Muscle layer of duodenum (tissue), 2 donors: ENCODE measurements at regions not wholly inside any gene's neighbourhood (a gene's known extent, or its start where the extent isn't known, plus 50 kb on each side); places are given as distances from the start of the nearest gene placed in this dataset.
"Not testable (repeated sequence)": the region's sequence is repeated elsewhere in the genome, so short reads cannot be mapped to it uniquely, and the experiment has no call there.

Source experiments
- H3K27ac ChIP-seq: one replicate; pipeline ENCODE4 v1.7.0; 2013; ENCODE audit warnings: mild to moderate bottlenecking, low read length
- H3K27me3 ChIP-seq: one replicate; pipeline ENCODE4 v1.7.0; 2013; ENCODE audit warnings: low read depth, mild to moderate bottlenecking, control low read depth, low read length
- H3K36me3 ChIP-seq, 2 donors: one replicate each; pipeline ENCODE4 v1.7.0; 2013; ENCODE audit warnings: low read length in 2 of 2, control low read depth in 1 of 2, mild to moderate bottlenecking in 1 of 2; ENCODE audit not compliant: insufficient read depth in 2 of 2, control insufficient read depth in 1 of 2
- H3K4me1 ChIP-seq, 2 donors: one replicate each; pipeline ENCODE4 v1.7.0; 2013; ENCODE audit warnings: low read length in 2 of 2, mild to moderate bottlenecking in 2 of 2, control low read depth in 1 of 2, moderate library complexity in 1 of 2; ENCODE audit not compliant: insufficient read depth in 2 of 2, control insufficient read depth in 1 of 2
- H3K4me3 ChIP-seq, 2 donors: one replicate each; pipeline ENCODE4 v1.7.0; 2013; ENCODE audit warnings: low read length in 2 of 2, low read depth in 1 of 2, mild to moderate bottlenecking in 1 of 2
- H3K9me3 ChIP-seq, 2 donors: one replicate each; pipeline ENCODE4 v1.7.0; 2013; ENCODE audit warnings: low read length in 2 of 2, control low read depth in 1 of 2, mild to moderate bottlenecking in 1 of 2; ENCODE audit not compliant: control insufficient read depth in 1 of 2
- donor health status: healthy.

DNA sequence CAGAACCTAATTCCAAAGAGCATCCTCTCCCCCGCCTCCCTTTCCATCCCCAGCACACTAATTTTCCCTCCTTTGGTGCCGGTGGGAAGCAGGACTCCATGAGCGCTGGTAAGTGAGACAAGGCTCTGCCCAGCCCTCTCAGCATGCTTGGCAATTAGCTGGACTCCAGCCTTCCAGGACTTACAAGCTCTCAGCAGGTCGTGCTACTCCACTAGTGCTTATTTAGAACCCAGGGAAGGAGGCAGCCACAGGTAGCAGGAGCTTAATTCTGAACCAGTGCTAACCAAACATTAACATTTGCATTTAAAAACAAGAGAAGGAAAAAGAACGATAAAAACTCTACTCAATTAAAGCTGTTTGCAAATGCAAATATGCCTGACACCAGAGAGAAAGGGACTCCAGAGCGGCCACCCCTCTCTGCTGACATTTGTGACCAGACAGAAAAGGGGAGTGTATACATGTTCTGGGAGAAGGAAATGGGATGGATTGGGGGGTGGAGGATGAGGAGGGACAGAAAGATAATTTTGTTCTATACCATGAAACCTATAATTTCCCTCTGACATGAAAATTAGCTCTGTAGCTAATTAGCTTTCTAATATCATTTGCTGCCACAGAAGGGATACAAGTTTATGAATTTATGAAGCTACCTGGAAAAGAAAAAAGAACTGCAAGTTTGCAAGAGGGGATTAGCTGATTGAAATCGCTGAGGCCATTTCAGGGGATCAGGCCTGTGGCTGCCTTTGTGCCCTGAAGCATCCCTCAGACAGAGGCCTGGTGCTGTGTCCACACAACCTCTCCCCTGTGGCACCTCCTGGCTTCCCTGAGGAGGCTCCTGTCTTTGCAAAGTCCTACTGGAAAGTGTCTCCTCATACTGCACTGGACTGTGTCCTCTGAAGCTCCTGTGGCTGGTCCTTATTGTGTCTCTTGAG lies 266.3 kb downstream of the SEC61B start:
- Histone ChIP-seq H3K27me3 (no peaks in the 10 kb centered on the region), H3K9me3 (no peaks in the 10 kb centered on the region), H3K4me1 (no peaks in the 10 kb centered on the region), H3K36me3 (no peaks in the 10 kb centered on the region), H3K27ac (no peak overlapping the region), H3K4me3 (no peak overlapping the region)

DNA sequence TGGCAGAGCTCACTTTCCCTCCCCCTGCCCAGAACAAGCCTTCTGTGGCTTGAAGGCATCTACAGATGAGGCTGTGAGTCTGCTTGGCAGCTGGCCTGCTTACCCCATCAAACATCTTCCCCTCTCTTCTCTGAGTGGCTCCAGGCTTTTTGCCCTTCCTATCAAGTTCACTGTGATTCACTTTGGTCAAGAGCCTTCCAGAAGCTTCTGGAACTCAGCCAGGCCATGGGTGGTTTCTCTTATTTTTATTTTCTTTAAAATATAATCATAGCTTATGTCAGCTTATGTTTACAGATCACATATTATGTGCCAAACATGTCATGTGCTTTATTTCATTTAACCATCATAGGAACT lies 267.0 kb downstream of the SEC61B start:
- H3K36me3 ChIP-seq, result no peaks in the 10 kb centered on the region
- H3K27me3 ChIP-seq, result no peaks in the 10 kb centered on the region

DNA sequence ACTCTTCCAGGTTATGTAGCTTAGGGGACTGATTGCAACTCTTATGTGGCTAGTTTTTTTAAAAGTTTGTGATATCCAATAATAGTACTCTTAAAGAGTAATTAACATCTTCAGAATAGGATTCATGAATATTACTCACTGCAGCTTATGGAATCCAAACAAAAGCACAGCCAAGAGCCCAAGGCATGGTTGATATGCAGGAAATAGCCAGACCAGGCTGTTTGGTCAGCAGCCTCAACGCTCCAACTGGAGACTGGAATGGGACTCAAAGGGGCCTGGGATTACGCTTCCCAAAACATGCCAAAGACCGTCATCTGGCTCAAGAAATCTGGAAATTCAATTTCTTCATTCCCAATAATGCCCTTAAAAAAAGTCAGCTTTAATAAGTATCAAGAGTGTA lies 268.6 kb downstream of the SEC61B start:
- Histone ChIP-seq H3K4me3 (no peak overlapping the region), H3K36me3 (no peaks in the 10 kb centered on the region), H3K9me3 (no peaks in the 10 kb centered on the region), H3K27ac (no peak overlapping the region), H3K27me3 (no peaks in the 10 kb centered on the region), H3K4me1 (no peaks in the 10 kb centered on the region)

More for the DNA sequence above, 267.0 kb downstream of the SEC61B start:
- Histone ChIP-seq H3K27ac (no peak overlapping the region), H3K4me1 (no peaks in the 10 kb centered on the region), H3K9me3 (no peaks in the 10 kb centered on the region), H3K4me3 (no peak overlapping the region)

DNA sequence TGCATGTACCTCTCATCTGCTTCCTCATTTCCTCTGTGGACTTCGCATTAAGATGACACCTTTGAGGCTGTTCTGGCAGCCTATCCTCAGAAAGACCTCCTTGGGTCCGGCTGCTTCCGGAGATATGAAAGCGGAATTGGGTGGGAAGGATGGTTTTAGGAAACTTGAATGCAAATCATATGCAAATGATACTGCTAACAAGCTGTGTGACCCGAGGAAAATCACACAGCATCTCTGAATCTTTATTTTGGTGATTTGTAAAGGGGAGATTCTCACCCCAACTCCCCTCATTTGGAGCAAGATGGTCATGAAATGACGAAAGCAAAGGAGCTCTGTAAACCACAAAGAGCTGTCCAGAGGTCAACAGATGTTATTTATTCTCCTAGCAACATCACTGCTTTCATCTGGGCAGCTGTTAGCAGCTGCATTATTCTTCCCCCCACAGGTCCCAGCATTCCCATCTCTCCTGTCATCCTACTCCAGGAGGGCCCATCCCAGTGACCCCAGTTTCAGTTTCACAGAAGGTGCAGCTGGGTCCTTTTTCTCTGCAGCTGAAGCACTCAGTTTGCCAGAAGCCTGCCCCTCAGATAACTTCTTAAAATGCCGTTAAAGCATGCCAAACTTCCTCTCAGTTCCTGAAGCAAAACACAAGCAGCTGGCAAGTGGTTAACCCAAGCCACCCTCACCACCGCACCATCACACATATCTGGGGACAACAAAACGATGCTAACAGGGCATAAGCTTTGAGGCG lies 269.5 kb downstream of the SEC61B start:
- Histone ChIP-seq H3K9me3 (no peaks in the 10 kb centered on the region), H3K27ac (no peak overlapping the region), H3K36me3 (no peaks in the 10 kb centered on the region), H3K27me3 (no peaks in the 10 kb centered on the region), H3K4me1 (no peaks in the 10 kb centered on the region), H3K4me3 (no peak overlapping the region)

DNA sequence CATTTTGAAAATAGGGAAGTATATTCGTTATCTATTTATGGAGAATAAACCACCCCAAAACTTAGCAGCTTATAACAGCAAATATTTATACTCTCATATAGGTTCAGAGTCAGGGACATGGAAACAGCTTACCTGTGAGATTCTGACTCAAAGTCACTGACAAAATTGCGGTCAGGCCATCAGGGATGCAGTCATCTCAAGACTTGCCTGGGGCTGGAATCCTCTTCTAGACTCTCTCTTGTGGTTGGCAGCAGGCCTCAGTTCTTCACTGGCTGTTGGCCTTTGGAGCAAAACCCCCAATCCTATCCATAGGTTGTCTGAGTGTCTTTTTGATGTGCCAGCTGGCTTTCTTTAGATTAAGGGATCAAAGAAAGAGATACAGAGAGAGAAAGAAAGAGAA lies 275.6 kb downstream of the SEC61B start:
- Histone ChIP-seq H3K4me1 (no peaks in the 10 kb centered on the region), H3K4me3 (no peak overlapping the region), H3K27ac (no peak overlapping the region), H3K9me3 (no peaks in the 10 kb centered on the region), H3K36me3 (no peaks in the 10 kb centered on the region), H3K27me3 (no peaks in the 10 kb centered on the region)

DNA sequence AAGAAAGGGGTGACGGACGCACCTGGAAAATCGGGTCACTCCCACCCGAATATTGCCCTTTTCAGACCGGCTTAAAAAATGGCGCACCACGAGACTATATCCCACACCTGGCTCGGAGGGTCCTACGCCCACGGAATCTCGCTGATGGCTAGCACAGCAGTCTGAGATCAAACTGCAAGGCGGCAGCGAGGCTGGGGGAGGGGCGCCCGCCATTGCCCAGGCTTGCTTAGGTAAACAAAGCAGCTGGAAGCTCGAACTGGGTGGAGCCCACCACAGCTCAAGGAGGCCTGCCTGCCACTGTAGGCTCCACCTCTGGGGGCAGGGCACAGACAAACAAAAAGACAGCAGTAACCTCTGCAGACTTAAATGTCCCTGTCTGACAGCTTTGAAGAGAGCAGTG lies 276.9 kb downstream of the SEC61B start:
- H3K27ac ChIP-seq, H3K4me1 ChIP-seq, H3K36me3 ChIP-seq, H3K9me3 ChIP-seq, H3K27me3 ChIP-seq, H3K4me3 ChIP-seq: not testable (repeated sequence)

DNA sequence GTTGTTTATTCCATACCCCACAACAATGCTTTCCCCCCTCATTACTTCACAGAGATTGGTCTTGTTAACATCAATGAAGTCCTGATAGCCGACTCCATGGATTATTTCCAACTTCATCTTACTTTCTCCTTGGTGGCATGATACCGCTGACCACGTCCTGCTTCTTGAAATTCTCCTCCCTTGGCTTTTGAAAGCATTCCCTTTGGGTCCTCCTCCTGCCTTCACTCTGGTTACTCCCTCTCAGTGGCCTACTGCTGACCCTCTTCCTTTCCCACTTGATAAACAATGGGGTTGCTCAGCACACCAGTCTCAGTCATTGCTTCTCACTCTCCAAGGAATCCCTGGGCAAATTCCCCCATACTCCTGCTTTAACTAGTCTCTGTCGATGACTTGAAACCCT lies 283.9 kb downstream of the SEC61B start:
- Histone ChIP-seq H3K27me3 (no peaks in the 10 kb centered on the region), H3K36me3 (no peaks in the 10 kb centered on the region), H3K4me3 (no peak overlapping the region), H3K4me1 (no peaks in the 10 kb centered on the region), H3K27ac (no peak overlapping the region), H3K9me3 (no peaks in the 10 kb centered on the region)

DNA sequence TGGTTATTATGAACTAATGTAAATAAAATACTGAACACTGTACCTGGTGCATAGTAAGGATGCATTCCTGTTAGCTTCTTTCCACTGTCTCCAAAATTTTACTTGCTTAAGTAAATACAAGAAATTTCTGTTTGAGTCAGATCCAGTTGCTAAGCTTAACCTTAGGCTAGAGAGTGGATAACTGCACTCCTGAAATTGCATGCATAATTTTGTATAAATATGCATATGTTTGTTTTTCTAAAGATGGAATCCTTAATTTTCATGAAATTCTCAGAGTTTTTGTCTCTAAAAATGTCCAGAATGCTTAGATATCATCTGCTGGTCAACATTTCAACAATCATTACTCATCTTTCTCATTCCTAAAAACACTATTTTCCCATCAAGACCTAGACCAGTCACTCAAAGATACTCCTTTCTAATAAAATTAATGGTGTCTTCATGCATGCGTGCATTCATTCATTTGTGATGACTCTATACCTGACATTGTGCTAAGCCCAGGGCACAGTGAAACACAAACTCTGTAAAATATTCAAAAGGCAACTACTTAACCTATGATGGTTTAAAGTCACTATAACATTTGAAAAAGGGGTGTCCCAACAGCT lies 284.8 kb downstream of the SEC61B start:
- H3K27ac ChIP-seq, result no peak overlapping the region
- H3K27me3 ChIP-seq, result no peaks in the 10 kb centered on the region
- H3K4me3 ChIP-seq, result no peak overlapping the region
- no peaks in the 10 kb centered on the region for H3K4me1 ChIP-seq
- H3K9me3 ChIP-seq, result no peaks in the 10 kb centered on the region
- no peaks in the 10 kb centered on the region for H3K36me3 ChIP-seq

DNA sequence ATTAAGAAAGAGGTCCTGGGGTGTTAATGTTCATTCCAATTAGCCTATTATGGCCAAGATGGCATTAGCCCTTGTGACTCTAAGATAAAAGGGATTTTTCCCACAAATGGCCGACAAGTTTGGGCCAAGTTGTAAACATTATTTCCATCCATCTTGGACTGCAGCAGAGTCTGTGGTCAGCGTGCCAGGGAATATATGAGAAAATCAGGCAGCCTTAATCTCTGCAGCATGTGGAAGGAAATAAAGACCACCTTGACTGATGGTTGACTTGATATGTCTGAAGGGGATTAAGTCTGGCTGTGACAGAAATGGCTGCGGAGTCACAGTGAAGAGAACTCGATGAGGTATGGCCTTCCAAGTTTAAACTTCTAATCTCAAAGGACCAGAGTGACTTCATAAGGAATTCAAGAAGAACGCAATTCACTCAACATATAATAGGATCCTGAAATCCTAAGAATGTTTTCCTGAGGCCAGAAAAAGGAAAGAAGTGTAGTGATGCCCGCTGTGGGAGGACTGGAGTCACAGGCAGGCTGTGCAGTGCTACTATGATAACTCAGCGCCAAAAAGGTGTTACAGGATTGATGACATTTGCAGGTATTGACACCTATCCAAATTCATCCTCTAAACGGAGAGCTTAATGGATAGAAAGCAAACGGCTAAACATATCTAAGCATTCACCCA lies 287.1 kb downstream of the SEC61B start:
- Histone ChIP-seq H3K36me3 (no peaks in the 10 kb centered on the region), H3K27me3 (no peaks in the 10 kb centered on the region), H3K9me3 (no peaks in the 10 kb centered on the region), H3K27ac (no peak overlapping the region), H3K4me3 (no peak overlapping the region), H3K4me1 (no peaks in the 10 kb centered on the region)

DNA sequence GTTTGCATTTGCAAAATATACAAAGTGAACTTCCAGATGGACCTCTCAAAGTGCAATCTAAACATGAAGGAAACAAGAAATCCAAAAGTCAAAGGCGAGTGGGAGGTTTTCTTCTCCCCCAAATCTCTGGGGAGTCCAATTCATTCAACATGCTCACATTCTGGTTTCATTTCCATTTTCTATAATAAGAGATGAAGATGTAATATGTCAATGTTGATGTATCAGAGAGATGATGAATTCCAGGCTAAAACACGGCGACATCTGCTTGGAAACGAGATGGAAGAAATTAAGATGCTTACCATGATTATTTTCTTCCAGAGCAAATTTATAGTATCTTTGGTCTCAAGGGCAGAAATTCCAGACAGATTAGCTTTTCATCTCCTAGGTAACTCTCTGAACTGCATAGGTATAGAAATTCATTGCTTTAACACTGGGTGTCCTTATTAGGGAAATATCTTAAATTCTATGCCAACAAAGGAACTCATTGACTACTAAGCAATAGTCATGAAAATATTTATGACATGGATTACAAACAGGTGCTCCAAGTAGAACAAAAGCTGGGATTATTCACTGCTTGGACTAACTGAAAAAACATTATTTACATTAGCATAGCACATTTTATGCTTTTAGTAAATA lies 287.9 kb downstream of the SEC61B start:
- no peak overlapping the region for H3K4me3 ChIP-seq
- H3K27me3 ChIP-seq, result no peaks in the 10 kb centered on the region
- no peaks in the 10 kb centered on the region for H3K36me3 ChIP-seq
- H3K27ac ChIP-seq, result no peak overlapping the region
- no peaks in the 10 kb centered on the region for H3K9me3 ChIP-seq
- no peaks in the 10 kb centered on the region for H3K4me1 ChIP-seq

DNA sequence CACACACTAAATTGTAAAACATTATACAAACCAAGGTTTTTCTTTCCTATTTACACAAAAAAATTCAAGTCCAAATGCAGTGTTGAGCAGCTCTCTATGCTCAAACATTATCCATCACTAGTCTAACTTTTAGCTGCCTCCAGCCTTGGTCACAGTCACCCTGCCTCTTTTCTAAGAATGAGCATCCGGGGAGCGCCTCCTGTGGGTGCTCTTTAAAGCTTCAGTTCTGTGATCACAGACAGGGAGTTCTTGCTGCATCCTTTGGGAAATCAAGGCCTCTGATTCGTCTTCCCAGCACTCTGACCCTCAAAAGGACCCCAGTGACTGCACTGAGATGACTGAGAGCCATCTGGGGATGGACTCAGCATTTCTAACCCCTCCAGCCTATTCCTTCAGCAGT lies 289.6 kb downstream of the SEC61B start:
- Histone ChIP-seq H3K36me3 (no peaks in the 10 kb centered on the region), H3K9me3 (no peaks in the 10 kb centered on the region), H3K27me3 (no peaks in the 10 kb centered on the region), H3K27ac (no peak overlapping the region), H3K4me1 (no peaks in the 10 kb centered on the region), H3K4me3 (no peak overlapping the region)
